T47D (cell line): ENCODE measurements at regions not wholly inside any gene's neighbourhood (a gene's known extent, or its start where the extent isn't known, plus 50 kb on each side); places are given as distances from the start of the nearest gene placed in this dataset.
A peak's percentile ranks its signal among the peaks of the same experiment; 100 is the strongest.

Experiments
- DNase-seq, 2 experiments: peaks; one replicate each; pipeline versions ENCODE4 v3.0.0 to v3.0.0-alpha.2; 2011 to 2012; ENCODE audit warnings: low read depth in 1 of 2, low spot score in 1 of 2
- JUND ChIP-seq: IDR thresholded peaks from 2 replicates; pipeline ENCODE4 v1.6.1; 2012; ENCODE audit warnings: low read depth
- in situ Hi-C: cut with HindIII; loops from 2 replicates; pipeline ENCODE4 v1.10.0; 2016; ENCODE audit warnings: low sequenced_read_pairs, low pct_unique_long_range_greater_than_20kb

- no peak for TF ChIP-seq JUND
- DNase-seq = no peak
- in situ Hi-C loops = no loop called here
Observed at GRCh38 chr13:74682746-74683145, 548.5 kb upstream of the KLF12 start.

DNA sequence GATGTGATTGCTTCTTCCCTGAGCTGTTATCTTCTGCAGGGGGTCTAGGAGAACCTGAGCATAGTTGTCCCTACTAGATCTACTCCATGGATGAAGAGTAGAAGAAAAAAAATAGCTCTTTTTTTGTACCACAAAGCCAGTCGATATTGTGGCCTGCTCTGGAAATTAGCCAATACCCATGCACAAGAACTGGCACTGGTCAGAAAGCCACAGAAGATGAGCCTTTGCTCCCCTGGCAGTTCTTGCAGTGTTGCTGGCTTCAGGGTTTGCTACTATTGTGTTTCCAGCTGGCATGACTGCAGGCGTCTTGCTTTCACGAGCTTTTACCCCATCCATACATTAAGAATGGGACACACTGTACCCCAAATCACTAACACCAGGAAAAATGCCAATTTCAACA is 547.7 kb upstream of the KLF12 start:
- DNase-seq = no peak
- TF ChIP-seq JUND = no peak
- in situ Hi-C loops = no loop called here

- TF ChIP-seq JUND = no peak
- in situ Hi-C loops = no loop called here
- no peak for DNase-seq
Observed at GRCh38 chr13:74678308-74678965, 544.2 kb upstream of the KLF12 start.

GRCh38 chr13:74675972-74676371 is 541.8 kb upstream of the KLF12 start:
- TF ChIP-seq JUND = no peak
- no peak for DNase-seq
- in situ Hi-C loops = no loop called here

DNA sequence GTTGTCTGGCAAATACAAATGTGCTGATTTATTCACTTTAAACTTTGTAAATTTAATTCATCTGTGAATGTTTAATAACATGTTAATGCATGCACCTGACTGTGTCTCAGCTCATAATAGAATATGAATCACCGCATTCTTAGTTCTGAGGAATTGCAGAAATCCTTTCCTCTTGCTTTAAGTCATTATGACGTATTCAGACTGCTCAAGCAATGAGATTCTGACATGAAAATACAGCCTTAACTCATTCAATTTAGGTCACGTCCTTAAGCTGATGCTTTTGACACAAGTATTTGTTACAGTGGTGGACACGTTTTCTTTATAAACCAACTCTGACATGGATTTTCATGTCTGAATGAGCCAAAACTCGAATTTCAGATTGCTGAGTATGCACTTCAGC is 541.0 kb upstream of the KLF12 start:
- DNase-seq = no peak
- no peak for TF ChIP-seq JUND
- in situ Hi-C loops = no loop called here

GRCh38 chr13:74674720-74675119 is 540.5 kb upstream of the KLF12 start:
- in situ Hi-C loops = no loop called here
- TF ChIP-seq JUND = no peak
- no peak for DNase-seq

- in situ Hi-C loops = no loop called here
- DNase-seq = no peak
- TF ChIP-seq JUND = no peak
Observed at GRCh38 chr13:74669149-74669548, 534.9 kb upstream of the KLF12 start.

DNA sequence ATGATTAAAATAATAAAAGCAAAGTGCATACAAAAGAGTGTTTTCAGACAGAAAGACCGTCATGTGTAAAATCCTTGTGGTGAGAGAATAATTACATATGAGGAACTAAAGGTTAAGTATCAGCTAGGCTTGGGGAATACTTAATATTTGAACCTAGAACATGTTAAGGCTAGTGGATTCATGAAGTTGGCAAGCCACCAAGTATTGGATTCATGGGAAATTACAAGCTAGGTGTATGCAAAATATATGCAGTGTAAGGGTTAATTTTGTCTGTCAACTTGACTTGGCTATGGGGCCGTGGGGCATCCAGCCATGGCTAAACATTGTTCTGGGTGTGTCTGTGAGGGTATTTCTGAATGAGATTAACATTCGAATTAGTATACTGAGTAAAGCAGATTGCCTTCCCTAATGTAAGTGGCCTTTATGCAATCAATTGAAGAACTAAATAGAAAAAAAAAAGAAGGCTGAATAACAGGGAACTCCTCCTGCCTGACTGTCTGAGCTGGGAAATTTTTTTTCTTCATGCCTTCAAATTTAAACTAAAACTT is 533.5 kb upstream of the KLF12 start:
- TF ChIP-seq JUND = no peak
- in situ Hi-C loops = no loop called here
- no peak for DNase-seq

GRCh38 chr13:74662905-74663304 is 528.7 kb upstream of the KLF12 start:
- in situ Hi-C loops = no loop called here
- no peak for TF ChIP-seq JUND
- no peak for DNase-seq

DNA sequence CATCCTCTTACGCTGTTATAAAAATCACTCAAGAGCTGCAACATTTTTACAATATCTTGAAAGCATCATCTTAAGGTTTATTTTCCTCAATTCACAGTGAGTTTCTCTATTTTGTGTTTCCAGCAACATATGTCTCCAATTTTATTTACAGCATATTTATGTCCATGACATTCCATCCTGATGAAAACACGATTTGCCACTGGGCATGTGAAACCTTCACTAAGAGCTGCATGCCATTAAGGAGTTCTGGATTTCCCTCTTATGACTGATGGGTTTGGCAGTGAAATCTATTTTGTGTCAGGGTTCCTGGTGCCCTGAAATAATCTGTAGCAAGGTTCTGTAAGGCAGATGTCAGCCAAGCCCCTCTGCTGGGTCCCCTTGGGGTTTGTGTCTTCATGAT is 527.6 kb upstream of the KLF12 start:
- TF ChIP-seq JUND = no peak
- peak in 1 of 2 experiments; percentile 2 for DNase-seq
- in situ Hi-C loops = no loop called here

GRCh38 chr13:74657765-74658164 is 523.6 kb upstream of the KLF12 start:
- no peak for TF ChIP-seq JUND
- in situ Hi-C loops = no loop called here
- no peak for DNase-seq

DNA sequence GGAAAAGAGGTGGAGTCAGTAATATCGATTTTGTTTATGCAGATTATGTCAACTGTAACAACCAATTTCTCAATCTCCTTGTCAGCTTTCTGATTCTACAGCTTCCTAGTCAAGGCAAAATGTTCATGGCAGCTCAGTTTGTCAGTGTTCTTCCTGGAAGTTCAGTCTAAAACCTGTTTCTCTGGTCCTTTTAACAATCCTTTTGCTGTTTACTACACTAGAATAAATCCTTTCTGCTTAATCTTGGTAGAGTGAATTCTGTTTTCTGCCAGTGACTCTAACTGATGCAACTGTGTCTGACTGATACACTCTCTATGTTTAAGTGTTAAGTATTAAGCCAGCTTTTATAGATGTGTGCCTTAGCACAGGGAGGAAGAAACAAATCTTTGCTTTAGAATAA is 516.9 kb upstream of the KLF12 start:
- TF ChIP-seq JUND = no peak
- peak in 1 of 2 experiments; percentile 48 for DNase-seq
- in situ Hi-C loops = no loop called here

- DNase-seq = no peak
- in situ Hi-C loops = no loop called here
- TF ChIP-seq JUND = no peak
Observed at GRCh38 chr13:74647991-74648390, 513.8 kb upstream of the KLF12 start.

- in situ Hi-C loops = no loop called here
- TF ChIP-seq JUND = no peak
- DNase-seq = no peak
Observed at GRCh38 chr13:74647211-74647610, 513.0 kb upstream of the KLF12 start.

DNA sequence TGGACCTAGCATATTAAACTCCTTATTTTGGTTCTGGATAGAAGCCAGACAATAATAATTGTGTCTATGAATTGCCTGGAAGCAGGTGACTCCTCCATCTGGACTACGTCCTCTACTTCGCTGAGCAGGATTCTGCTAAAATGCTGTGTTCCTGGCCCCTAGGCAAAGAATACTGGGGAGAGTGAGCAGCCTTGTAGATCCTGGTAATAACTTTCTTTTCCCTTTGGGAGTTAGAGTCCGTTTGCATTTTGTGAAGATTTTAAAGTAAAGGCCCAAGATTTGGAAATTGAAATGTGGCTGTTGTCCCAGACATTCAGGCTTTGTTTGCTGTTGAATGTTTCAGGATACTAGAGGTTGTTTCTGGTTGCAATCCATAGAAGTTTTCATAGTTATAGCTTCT is 511.9 kb upstream of the KLF12 start:
- no peak for TF ChIP-seq JUND
- DNase-seq = no peak
- in situ Hi-C loops = no loop called here
